ENCODE measurements at regions not wholly inside any gene's neighbourhood (a gene's known extent, or its start where the extent isn't known, plus 50 kb on each side); places are given as distances from the start of the nearest gene placed in this dataset.

DNA sequence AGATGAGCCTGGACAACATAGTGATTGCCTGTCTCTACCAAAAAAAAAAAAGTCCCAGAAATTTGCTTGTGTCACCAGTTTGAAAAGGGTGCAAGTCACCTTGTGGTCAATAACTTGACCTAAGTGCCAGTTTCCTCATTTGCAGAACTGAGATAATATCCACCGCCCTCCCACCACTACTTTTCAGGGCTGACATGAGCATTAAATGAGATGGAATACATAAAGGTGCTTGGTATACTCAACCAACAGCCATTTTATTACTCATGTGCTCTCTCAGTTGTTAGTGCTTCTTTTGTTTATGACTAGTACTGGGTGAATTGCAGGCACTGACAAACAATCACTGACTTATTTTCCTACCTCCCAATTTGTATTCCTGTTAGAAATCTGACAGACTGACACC lies 340.5 kb upstream of the SATB1 start:
- H3K23me2 ChIP-seq (ENCODE audit: insufficient read length, low read depth, low read length, poor library complexity, severe bottlenecking): no peaks in the 10 kb centered on the region
- no peaks in the 10 kb centered on the region for H3K4me1 ChIP-seq (ENCODE audit: insufficient read depth, low read length)
- H3K14ac ChIP-seq (ENCODE audit: insufficient read depth, low read length): no peak overlapping the region; the same call in 1 of the 2 replicates
- no peak overlapping the region for H2BK15ac ChIP-seq (ENCODE audit: low read depth, low read length)
- H3K56ac ChIP-seq (ENCODE audit: insufficient read length, low read depth, low read length): no peak overlapping the region
- Mint-ChIP-seq H3K27me3 (ENCODE audit: low read depth) (no peaks in the 10 kb centered on the region), H3K9me3 (no peaks in the 10 kb centered on the region), H3K4me1 (no peaks in the 10 kb centered on the region), H3K4me3 (no peak overlapping the region), H3K27ac (no peak overlapping the region), H3K36me3 (ENCODE audit: insufficient read depth in 1 of 3, low read depth in 3 of 3) (no peaks in the 10 kb centered on the region)
- H3K4me2 ChIP-seq (ENCODE audit: insufficient read depth, insufficient read length, low read length): no peak overlapping the region
- no peaks in the 10 kb centered on the region for H3K79me2 ChIP-seq (ENCODE audit: insufficient read depth, low read length)
- H2BK120ac ChIP-seq (ENCODE audit: low read depth, low read length, poor library complexity, severe bottlenecking): no peak overlapping the region
- H3T11ph ChIP-seq (ENCODE audit: low read length): no peak overlapping the region
- H2AFZ ChIP-seq (ENCODE audit: low read length): no peak overlapping the region
- H3K79me1 ChIP-seq (ENCODE audit: insufficient read depth, low read depth, low read length, poor library complexity, severe bottlenecking): no peaks in the 10 kb centered on the region
- no CpG with 5 or more reads among the region's 1 CpG for WGBS (ENCODE audit: extremely low coverage, insufficient read length, low lambda C conversion rate)
- no peak overlapping the region for H3K27ac ChIP-seq (ENCODE audit: insufficient read length, low read depth, low read length)
- H3K23ac ChIP-seq (ENCODE audit: insufficient read length, low read depth, low read length): no peak overlapping the region
- H4K20me1 ChIP-seq (ENCODE audit: control insufficient read depth, insufficient read depth, insufficient read length): no peaks in the 10 kb centered on the region
- H3K9me3 ChIP-seq (ENCODE audit: control insufficient read depth, low read depth, low read length): no peaks in the 10 kb centered on the region
- TF ChIP-seq, protein P1, sequence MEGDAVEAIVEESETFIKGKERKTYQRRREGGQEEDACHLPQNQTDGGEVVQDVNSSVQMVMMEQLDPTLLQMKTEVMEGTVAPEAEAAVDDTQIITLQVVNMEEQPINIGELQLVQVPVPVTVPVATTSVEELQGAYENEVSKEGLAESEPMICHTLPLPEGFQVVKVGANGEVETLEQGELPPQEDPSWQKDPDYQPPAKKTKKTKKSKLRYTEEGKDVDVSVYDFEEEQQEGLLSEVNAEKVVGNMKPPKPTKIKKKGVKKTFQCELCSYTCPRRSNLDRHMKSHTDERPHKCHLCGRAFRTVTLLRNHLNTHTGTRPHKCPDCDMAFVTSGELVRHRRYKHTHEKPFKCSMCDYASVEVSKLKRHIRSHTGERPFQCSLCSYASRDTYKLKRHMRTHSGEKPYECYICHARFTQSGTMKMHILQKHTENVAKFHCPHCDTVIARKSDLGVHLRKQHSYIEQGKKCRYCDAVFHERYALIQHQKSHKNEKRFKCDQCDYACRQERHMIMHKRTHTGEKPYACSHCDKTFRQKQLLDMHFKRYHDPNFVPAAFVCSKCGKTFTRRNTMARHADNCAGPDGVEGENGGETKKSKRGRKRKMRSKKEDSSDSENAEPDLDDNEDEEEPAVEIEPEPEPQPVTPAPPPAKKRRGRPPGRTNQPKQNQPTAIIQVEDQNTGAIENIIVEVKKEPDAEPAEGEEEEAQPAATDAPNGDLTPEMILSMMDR (conservative IDR thresholded peaks at IDR 0.05): no peak
- no peak overlapping the region for H3K9ac ChIP-seq (ENCODE audit: extremely low read depth, insufficient read length, low read length)
- no peak overlapping the region for H2BK5ac ChIP-seq (ENCODE audit: insufficient read length, low read length)
- H3K27me3 ChIP-seq (ENCODE audit: insufficient read depth, low read length): no peaks in the 10 kb centered on the region
- H2BK12ac ChIP-seq (ENCODE audit: insufficient read length, low read depth, low read length): no peak overlapping the region
- no peak overlapping the region for H2BK20ac ChIP-seq (ENCODE audit: low read depth, low read length, poor library complexity, severe bottlenecking)
- DNase-seq: no peak
- no peak overlapping the region for H4K5ac ChIP-seq (ENCODE audit: insufficient read length, low read depth, low read length)
- no peak overlapping the region for H4K91ac ChIP-seq (ENCODE audit: insufficient read length, low read depth, low read length)
- H4K8ac ChIP-seq (replicated peaks; ENCODE audit: insufficient read length, low read depth, low read length): no peak overlapping the region
- H3K4ac ChIP-seq (ENCODE audit: low read depth, low read length): no peak overlapping the region
- no peak overlapping the region for H3K18ac ChIP-seq (ENCODE audit: insufficient read length, low read depth, low read length)
- no peak overlapping the region for H2AK5ac ChIP-seq (ENCODE audit: insufficient read length, low read length)
